ENCODE measurements at regions not wholly inside any gene's neighbourhood (a gene's known extent, or its start where the extent isn't known, plus 50 kb on each side); places are given as distances from the start of the nearest gene placed in this dataset.
"Not testable (repeated sequence)": the region's sequence is repeated elsewhere in the genome, so short reads cannot be mapped to it uniquely, and the experiment has no call there.

DNA sequence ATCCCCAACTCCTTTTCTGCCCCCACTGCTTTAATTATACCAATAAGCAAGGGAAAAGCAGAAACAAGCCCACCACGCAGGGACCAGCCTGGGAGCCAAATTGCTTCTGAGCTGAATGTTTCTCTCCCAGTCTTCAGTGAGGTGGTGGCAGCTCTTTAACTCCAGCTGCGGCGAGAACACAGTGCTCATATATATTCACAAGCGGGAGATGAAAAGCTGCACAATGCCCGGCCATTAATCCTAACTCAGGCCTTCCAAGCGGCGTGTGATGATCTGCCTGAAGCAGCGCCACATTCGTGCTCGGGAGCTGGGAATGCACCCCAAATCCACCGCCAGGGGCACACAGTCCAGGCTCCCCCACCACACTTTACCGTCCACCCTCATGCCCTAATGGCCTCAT is 203.7 kb upstream of the SDK2 start:
- no peak overlapping the region for H3K27ac ChIP-seq
- H3K27me3 ChIP-seq = peaks cover 17% of the 10 kb centered on the region
- ATAC-seq = no peak
- TF ChIP-seq EP300 (IDR thresholded peaks at IDR 0.05) (no peak), POLR2A (IDR thresholded peaks at IDR 0.05) (no peak), POLR2AphosphoS5 (IDR thresholded peaks at IDR 0.05) (no peak)
- H3K9me3 ChIP-seq = no peaks in the 10 kb centered on the region
- no peaks in the 10 kb centered on the region for H3K4me1 ChIP-seq
- no peak overlapping the region for H3K4me3 ChIP-seq
- 86% methylated on average over 7 of the region's 12 CpGs; no CpG with 5 or more reads in 1 of the 2 donors for WGBS, 2 donors (ENCODE audit: low coverage in 1 of 2)
- H3K36me3 ChIP-seq = no peaks in the 10 kb centered on the region

DNA sequence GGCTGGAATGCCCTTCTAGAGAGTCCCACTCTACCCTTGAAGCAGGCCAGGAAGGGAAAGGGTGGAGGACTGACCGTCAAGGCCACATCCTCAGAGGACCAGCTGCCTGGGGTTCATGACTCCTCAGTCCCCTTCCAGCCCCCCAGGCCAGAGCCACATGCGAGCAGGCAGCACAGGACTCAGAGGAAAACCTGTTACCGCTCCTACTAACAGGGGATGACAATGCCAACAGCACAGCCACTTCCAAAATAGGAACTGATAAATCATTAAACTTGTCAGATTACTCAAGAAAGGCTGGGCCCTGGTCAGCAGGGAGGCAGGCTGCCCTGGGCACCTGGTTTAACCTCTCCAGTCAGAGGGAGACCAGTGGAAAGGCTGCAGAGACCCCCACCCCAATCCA is 206.2 kb upstream of the SDK2 start:
- Histone ChIP-seq H3K9me3 (peaks cover 0 to 13% (median 0%) of the 10 kb centered on the region in 3 donors), H3K27me3 (no peaks in the 10 kb centered on the region), H3K4me3 (no peak overlapping the region), H3K4me1 (no peaks in the 10 kb centered on the region), H3K36me3 (no peaks in the 10 kb centered on the region), H3K27ac (no peak overlapping the region)
- no peak for ATAC-seq
- TF ChIP-seq, protein P1, sequence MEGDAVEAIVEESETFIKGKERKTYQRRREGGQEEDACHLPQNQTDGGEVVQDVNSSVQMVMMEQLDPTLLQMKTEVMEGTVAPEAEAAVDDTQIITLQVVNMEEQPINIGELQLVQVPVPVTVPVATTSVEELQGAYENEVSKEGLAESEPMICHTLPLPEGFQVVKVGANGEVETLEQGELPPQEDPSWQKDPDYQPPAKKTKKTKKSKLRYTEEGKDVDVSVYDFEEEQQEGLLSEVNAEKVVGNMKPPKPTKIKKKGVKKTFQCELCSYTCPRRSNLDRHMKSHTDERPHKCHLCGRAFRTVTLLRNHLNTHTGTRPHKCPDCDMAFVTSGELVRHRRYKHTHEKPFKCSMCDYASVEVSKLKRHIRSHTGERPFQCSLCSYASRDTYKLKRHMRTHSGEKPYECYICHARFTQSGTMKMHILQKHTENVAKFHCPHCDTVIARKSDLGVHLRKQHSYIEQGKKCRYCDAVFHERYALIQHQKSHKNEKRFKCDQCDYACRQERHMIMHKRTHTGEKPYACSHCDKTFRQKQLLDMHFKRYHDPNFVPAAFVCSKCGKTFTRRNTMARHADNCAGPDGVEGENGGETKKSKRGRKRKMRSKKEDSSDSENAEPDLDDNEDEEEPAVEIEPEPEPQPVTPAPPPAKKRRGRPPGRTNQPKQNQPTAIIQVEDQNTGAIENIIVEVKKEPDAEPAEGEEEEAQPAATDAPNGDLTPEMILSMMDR (IDR thresholded peaks at IDR 0.05) = no peak
- TF ChIP-seq POLR2AphosphoS5 (IDR thresholded peaks at IDR 0.05) (no peak), EP300 (IDR thresholded peaks at IDR 0.05) (no peak), POLR2A (IDR thresholded peaks at IDR 0.05) (no peak)
- WGBS, 2 donors (ENCODE audit: low coverage in 1 of 2) = no CpG with 5 or more reads among the region's 3 CpGs

DNA sequence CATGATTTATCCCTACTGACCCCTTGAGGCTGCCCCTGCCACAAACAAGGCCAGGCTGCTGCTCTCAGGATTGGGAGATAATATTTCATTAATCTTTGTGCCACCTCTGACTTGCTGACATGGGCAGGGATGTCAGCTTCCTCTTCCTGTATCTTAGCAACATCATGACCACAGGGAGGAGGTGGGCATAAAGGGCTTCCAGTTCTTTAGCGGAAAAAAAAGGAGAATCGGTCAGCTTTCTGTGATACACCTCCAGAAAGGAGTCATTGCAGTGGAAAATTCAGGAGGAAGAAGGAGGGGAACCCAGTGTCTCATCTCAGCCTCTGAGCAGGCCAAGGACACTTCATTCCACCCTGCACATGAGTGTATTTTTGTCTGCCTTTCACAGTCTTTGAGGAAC is 206.8 kb upstream of the SDK2 start:
- H3K4me1 ChIP-seq = no peaks in the 10 kb centered on the region
- no peak for ATAC-seq
- 76 to 90% methylated on average over 2 of the region's 2 CpGs for WGBS, 2 donors (ENCODE audit: low coverage in 1 of 2)
- no peaks in the 10 kb centered on the region for H3K36me3 ChIP-seq
- no peak for TF ChIP-seq POLR2A (IDR thresholded peaks at IDR 0.05)
- no peak for TF ChIP-seq EP300 (IDR thresholded peaks at IDR 0.05)
- TF ChIP-seq, protein P1 (IDR thresholded peaks at IDR 0.05) = no peak
- no peak for TF ChIP-seq POLR2AphosphoS5 (IDR thresholded peaks at IDR 0.05)
- H3K27me3 ChIP-seq = no peaks in the 10 kb centered on the region
- peaks cover 0 to 18% (median 0%) of the 10 kb centered on the region in 3 donors for H3K9me3 ChIP-seq
- no peak overlapping the region for H3K27ac ChIP-seq
- no peak overlapping the region for H3K4me3 ChIP-seq

DNA sequence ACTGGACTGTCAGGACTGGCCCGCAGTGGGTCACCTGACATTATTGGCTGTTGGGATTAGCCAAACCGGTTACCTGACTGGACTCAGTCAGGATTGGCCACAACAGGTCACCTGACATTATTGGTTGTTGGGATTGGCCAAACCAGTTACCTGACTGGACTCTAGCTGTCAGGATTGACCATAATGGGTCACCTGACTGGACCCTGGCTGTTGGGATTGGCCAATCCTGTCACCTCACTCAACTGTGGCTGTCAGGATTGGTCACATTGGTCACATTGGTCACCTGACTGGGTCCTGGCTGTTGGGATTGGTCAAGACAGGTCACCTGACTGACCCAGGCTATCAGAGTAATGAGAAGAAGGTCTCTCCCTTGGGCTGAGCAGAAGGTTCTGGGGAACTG is 207.7 kb upstream of the SDK2 start:
- no peak for ATAC-seq
- Histone ChIP-seq H3K36me3 (no peaks in the 10 kb centered on the region), H3K27me3 (no peaks in the 10 kb centered on the region), H3K4me1 (no peaks in the 10 kb centered on the region), H3K27ac (no peak overlapping the region), H3K4me3 (no peak overlapping the region), H3K9me3 (peaks cover 0 to 18% (median 0%) of the 10 kb centered on the region in 3 donors)
- TF ChIP-seq POLR2AphosphoS5 (IDR thresholded peaks at IDR 0.05) (no peak), POLR2A (IDR thresholded peaks at IDR 0.05) (no peak), EP300 (IDR thresholded peaks at IDR 0.05) (no peak)
- TF ChIP-seq, protein P1 (IDR thresholded peaks at IDR 0.05) = no peak
- no CpG with 5 or more reads among the region's 2 CpGs for WGBS, 2 donors (ENCODE audit: low coverage in 1 of 2)

DNA sequence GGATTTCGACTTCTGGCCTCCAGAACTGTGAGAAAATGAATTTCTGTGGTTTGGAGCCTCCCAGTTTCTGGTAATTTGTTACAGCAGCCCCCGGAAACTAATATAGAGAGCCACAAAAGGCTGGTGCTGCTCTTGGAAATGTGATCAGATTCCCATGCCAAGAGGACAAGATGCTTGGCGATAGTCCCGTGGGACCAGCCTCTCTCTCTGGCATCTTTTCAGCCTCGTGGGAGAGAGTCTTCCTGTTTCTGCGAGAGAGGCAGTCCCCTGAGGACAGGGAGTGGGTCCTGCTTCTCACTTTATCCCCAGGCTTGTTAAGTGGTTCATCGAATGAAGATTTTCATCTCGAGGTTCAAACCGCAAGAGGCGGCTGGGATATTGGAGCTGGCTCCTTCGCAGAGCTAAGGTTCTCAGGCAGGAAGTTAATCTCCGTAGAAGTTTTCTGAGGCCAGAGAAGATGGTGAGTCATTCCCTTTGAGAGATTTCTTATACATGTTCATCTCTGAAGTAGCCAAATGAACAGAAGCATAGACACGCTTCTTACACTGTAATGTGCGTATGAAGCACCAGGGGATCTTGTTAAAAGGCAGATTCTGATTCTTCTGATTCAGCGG is 211.6 kb upstream of the SDK2 start:
- Histone ChIP-seq H3K27me3 (peaks cover 7% of the 10 kb centered on the region), H3K4me3 (no peak overlapping the region), H3K4me1 (no peaks in the 10 kb centered on the region), H3K9me3 (peaks cover 0 to 18% (median 0%) of the 10 kb centered on the region in 3 donors), H3K27ac (no peak overlapping the region), H3K36me3 (no peaks in the 10 kb centered on the region)
- no peak for ATAC-seq
- TF ChIP-seq POLR2AphosphoS5 (IDR thresholded peaks at IDR 0.05) (no peak), POLR2A (IDR thresholded peaks at IDR 0.05) (no peak)
- 61 to 78% methylated on average over 3 to 12 of the region's 15 CpGs for WGBS, 2 donors (ENCODE audit: low coverage in 1 of 2)

DNA sequence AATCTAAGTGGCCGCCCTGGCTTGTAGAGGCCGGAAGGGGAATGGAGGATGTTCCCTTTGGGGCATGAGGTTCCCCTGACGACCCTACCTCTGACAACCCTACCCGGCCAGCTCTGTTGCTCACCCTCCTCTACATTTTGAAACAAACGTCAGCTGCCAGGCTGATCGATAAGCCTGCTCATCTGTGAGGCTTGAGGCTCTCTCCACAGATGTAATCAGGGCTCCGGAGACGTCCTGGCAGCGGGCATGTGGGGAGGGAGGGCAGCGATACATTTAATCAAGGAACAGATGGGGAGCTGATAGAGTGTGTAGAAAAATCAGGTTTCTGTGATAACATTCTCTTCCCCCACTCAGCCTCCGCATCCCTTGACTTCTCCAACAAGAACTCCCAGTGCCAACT is 212.3 kb upstream of the SDK2 start:
- 48 to 77% methylated on average over 4 to 6 of the region's 11 CpGs for WGBS, 2 donors (ENCODE audit: low coverage in 1 of 2)

DNA sequence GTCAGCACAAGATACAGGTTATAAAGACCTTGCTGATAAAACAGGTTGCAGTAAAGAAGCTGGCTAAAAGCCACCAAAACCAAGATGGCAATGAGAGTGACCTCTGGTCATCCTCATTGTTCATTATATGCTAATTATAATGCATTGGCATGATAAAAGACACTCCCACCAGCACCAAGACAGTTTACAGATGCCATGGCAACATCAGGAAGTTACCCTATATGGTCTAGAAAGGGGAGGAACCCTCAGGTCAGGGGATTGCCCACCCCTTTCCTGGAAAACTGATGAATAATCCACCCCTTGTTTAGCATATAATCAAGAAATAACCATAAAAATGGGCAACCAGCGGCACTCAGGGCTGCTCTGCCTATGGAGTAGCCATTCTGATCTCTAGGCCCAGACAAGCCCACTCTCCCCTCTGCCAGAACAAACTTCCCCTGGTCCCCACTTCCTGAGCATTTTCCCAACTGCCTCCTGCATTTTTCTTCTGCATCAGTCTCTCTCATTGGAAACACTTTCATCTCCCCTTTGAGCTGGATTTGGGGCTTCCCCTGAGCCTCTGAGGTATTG is 215.3 kb upstream of the SDK2 start:
- not testable (repeated sequence) for H3K4me3 ChIP-seq

More for the DNA sequence above, 212.3 kb upstream of the SDK2 start:
- Histone ChIP-seq H3K27ac (no peak overlapping the region), H3K4me1 (no peaks in the 10 kb centered on the region), H3K36me3 (no peaks in the 10 kb centered on the region), H3K4me3 (no peak overlapping the region), H3K27me3 (peaks cover 7% of the 10 kb centered on the region), H3K9me3 (peaks cover 0 to 18% (median 0%) of the 10 kb centered on the region in 3 donors)
- TF ChIP-seq EP300 (IDR thresholded peaks at IDR 0.05) (no peak), POLR2A (IDR thresholded peaks at IDR 0.05) (no peak), POLR2AphosphoS5 (IDR thresholded peaks at IDR 0.05) (no peak)
- TF ChIP-seq, protein P1 (IDR thresholded peaks at IDR 0.05) = no peak
- ATAC-seq = no peak

More for the DNA sequence above, 215.3 kb upstream of the SDK2 start:
- not testable (repeated sequence) for H3K27me3 ChIP-seq, H3K36me3 ChIP-seq, H3K4me1 ChIP-seq, ATAC-seq, H3K27ac ChIP-seq
- 60 to 91% methylated on average over 1 of the region's 1 CpG for WGBS, 2 donors (ENCODE audit: low coverage in 1 of 2)
- H3K9me3 ChIP-seq = peaks cover 0 to 14% (median 0%) of the 10 kb centered on the region in 3 donors
